SHP77 (cell line): ENCODE measurements at regions not wholly inside any gene's neighbourhood (a gene's known extent, or its start where the extent isn't known, plus 50 kb on each side); places are given as distances from the start of the nearest gene placed in this dataset.

Experiments used
- DNase-seq, 2 experiments: peaks; one replicate each; lab custom pipeline; 2025; lab: John Stamatoyannopoulos, UW

- DNase-seq = peak in 1 of 2 experiments; percentile 22
Measured at GRCh38 chr1:163406772-163407171, 85.0 kb downstream of the NUF2 start.

DNA sequence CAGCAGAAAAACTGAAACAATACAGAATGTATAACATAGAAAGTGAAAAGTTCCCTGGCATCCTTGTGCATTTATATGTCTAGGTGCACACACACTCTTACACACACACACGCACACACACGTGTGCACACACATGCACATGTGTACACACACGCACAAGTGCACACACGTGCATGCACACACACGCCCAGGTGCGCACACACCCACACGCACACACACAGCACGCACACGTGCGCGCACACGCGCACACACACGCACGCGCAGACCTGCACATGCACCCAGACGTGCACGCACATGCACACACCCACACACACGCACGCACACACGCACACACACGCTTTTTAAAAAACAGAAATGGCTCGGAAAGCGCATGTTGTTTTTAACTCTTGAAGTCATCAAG is 86.5 kb downstream of the NUF2 start:
- DNase-seq = no peak

GRCh38 chr1:163410073-163410999 is 88.6 kb downstream of the NUF2 start:
- peak; percentile 78 to 83 for DNase-seq

DNA sequence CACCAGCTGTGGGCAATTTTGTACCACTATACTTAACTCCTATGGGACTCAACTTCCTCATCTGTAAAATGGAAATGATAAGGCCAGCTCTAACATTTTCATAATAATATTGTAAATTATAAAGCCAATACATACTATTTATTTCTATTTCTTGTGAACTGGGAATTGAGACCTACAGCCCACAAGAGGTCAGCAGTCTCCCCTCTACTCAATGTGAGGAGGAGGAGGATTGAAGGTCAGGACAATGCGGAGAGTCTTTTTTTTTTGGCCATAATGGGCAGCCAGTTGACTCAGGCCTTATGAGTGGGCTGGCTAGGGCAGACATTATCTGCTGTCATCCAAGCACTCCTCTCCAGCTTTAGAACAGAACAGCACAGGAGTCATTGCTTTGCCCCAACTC is 90.5 kb downstream of the NUF2 start:
- peak; percentile 3 to 9 for DNase-seq

GRCh38 chr1:163414778-163415177 is 93.0 kb downstream of the NUF2 start:
- no peak for DNase-seq

- no peak for DNase-seq
Measured at GRCh38 chr1:163421701-163422100, 99.9 kb downstream of the NUF2 start.

GRCh38 chr1:163422738-163423404 is 101.1 kb downstream of the NUF2 start:
- no peak for DNase-seq

DNA sequence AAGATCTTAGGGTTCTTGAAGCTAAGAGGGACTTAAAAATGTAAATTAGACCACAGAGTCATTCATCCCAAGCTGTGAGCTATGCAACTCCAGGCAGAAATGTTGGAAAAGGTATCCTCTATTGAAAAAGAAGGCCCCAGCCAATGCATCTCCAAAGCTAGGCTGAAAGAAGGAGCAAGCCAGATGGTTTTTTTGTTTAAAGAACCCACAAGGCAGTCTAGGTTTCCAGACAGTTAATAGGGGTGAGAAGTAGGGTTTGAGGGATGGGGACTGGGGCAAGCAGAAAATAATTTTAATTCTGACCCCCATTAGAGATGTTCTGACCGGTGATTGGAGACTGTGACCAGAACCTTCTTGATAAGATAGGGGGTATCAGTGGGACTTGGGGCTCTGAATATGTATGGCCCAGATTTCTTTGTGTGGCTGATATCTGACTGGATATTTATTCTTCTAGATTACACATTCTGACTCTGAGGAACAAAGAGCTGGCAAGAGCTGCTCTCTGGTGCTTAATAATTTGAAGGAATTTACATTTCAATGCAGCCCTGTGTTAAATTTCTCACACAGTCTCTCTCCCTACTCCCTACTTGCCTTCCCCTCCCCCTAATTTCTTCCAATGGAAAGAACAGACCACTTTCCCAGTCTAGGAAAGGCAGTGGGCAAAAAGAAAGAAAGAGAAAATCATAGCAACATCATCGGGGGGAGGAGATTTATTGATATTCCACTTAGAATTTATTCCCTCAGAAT is 104.9 kb downstream of the NUF2 start:
- no peak for DNase-seq

DNA sequence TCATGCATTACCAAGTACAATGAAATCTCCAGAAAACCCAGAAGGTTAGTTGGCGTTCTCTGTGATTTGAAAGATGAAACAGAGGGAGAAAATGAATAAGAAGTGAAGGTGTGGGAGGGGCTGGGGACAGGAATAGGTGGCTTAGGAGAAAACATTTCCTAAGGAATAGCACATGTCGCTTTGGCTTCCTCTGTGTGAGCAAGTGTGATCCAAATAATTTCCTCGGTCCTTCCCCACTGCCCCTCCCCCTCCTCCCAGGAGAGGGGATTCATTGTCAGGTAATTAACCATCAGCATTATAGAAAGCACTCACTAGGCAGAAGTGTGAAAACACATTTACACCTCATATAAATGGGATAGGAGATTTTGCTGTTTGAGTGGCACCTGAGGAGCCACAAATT is 105.5 kb downstream of the NUF2 start:
- no peak for DNase-seq

GRCh38 chr1:163436140-163436812 is 114.5 kb downstream of the NUF2 start:
- DNase-seq = no peak

- DNase-seq = no peak
Measured at GRCh38 chr1:163439471-163439870, 117.7 kb downstream of the NUF2 start.

DNA sequence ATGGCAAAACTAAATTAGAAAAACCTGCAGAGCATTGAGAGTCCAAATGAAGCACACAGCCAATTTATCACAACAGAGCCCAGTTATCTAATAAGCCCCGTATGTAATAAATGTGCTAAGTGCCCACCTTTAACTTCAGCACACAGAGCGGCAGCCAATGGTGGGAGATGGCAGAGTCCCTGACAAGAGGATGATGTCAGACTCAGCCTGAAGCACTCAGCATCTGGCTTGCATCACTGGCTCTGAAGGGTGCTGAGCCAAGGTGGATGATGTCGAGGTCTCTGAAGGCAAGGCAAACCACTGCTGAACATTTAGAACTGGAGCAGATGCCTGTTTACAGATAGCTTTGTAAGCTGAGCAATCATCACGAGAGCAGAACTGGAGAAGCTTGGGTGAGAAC is 118.3 kb downstream of the NUF2 start:
- peak; percentile 11 to 32 for DNase-seq

- DNase-seq = no peak
Measured at GRCh38 chr1:163442231-163442879, 120.6 kb downstream of the NUF2 start.

GRCh38 chr1:163442895-163443294 is 121.1 kb downstream of the NUF2 start:
- DNase-seq = no peak

DNA sequence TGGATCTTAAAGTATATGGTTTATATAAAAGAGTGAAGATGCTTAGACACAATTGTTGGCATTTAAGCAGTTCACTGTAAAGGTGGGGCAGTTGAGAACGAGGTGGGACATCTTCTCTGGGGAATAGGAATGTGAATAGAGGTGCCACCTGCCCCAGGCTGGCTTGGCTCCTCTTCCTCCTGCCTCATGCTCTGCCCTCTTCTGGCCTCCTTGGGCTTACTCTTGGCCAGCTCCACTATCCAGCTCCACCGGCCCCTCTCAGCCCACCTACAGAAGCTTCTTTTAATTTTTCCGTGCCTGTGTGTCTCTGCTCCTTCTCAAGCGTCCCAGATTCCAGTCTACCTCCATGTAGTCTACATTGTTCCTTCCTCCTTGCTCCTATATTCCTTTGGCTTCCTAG is 122.1 kb downstream of the NUF2 start:
- no peak for DNase-seq

DNA sequence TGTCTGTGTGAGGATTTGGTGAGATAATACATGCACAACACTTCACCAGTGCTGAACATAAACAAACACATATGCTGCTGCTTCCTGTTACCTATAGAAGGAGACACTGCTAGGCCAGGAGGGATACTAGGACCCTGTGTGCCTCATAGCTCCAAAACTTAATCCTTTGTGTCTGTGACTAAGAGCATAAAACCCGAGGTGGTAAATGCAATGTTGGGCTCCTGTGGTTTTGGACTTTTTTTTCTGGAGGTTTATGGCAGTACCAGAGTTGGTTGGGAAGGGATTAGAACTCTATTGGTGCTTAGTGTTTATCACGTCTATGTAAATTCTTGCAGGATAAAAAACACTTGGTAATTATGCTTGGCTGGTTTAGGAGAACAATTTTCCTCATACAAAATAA is 122.9 kb downstream of the NUF2 start:
- DNase-seq = no peak

DNA sequence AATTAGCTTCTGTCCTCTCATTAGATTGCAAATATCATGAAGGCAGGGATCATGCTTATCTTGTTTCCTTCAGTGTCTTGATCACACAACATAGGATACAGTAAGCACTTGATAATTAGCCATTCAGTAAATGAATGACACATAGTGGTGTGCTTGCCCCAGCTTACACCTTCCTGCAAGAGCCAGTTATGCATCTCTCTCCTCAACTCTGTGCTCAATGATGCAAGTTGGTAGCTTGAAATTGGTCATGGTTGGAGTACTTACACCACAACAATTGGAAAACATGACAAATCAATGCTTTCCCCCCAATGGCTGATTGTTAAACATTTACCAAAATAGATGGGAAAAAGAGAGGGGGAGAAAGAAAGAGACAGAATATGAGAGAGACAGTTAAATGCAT is 129.2 kb downstream of the NUF2 start:
- DNase-seq = no peak

- DNase-seq = no peak
Measured at GRCh38 chr1:163459539-163459938, 137.8 kb downstream of the NUF2 start.

GRCh38 chr1:163467289-163467688 is 145.5 kb downstream of the NUF2 start:
- DNase-seq = no peak

- DNase-seq = peak; percentile 96 to 97
Measured at GRCh38 chr1:163471779-163472650, 150.3 kb downstream of the NUF2 start.
